AG04449 (cell line): ENCODE measurements at regions not wholly inside any gene's neighbourhood (a gene's known extent, or its start where the extent isn't known, plus 50 kb on each side); places are given as distances from the start of the nearest gene placed in this dataset.

Experiments used
- CTCF ChIA-PET: fragments of 350-600 bp; formaldehyde crosslinking; extraction: SDS; loops from one replicate; lab custom pipeline; 2021; ENCODE audit warnings: antibody characterized with exemption; lab: Yijun Ruan, JAX
- POLR2A ChIA-PET: fragments of 400-600, 350-600 bp; formaldehyde crosslinking; extraction: SDS; loops from one replicate; lab custom pipeline; 2020; ENCODE audit warnings: antibody characterized with exemption, inconsistent platforms; lab: Yijun Ruan, JAX
- DNase-seq: peaks from one replicate; pipeline ENCODE4 v3.0.0-alpha.2; 2010; ENCODE audit warnings: low read depth, low spot score
- H3K4me3 ChIP-seq: 2 replicates; pipeline ENCODE4 v1.5.1; 2011; ENCODE audit warnings: low read depth, mild to moderate bottlenecking, control low read depth, low read length
- CTCF ChIP-seq: IDR thresholded peaks from one replicate; pipeline ENCODE4 v1.5.1; 2011; ENCODE audit warnings: mild to moderate bottlenecking, moderate library complexity, low read length, control low read depth, inconsistent platforms; ENCODE audit not compliant: insufficient read depth; ENCODE audit errors: missing control alignments

GRCh38 chr14:71716041-71716772 is 216.0 kb upstream of the RGS6 start:
- ChIA-PET POLR2A (no interaction called here), CTCF (interaction anchor here (0.9 to 21.4 kb wide), 6 partner anchors 9 to 395 kb away, joined by 3 to 224 read pairs (median 6); no protein-coding TSS in a partner anchor)
- no peak overlapping the region for H3K4me3 ChIP-seq
- DNase-seq = no peak
- no peak for TF ChIP-seq CTCF

- DNase-seq = no peak
- TF ChIP-seq CTCF = peak; percentile 68
- CTCF ChIA-PET = interaction anchor here (0.7 to 21.4 kb wide), 11 partner anchors 9 to 580 kb away, joined by 3 to 224 read pairs (median 12); no protein-coding TSS in a partner anchor
- POLR2A ChIA-PET = no interaction called here
- H3K4me3 ChIP-seq = no peak overlapping the region
These were observed 211.1 kb upstream of the RGS6 start for GRCh38 chr14:71720978-71721624.

GRCh38 chr14:71721791-71722190 is 210.4 kb upstream of the RGS6 start:
- no peak for DNase-seq
- ChIA-PET CTCF (interaction anchor here (0.7 to 21.4 kb wide), 7 partner anchors 10 to 580 kb away, joined by 3 to 224 read pairs (median 14); no protein-coding TSS in a partner anchor), POLR2A (no interaction called here)
- no peak overlapping the region for H3K4me3 ChIP-seq
- no peak for TF ChIP-seq CTCF

GRCh38 chr14:71722885-71723284 is 209.3 kb upstream of the RGS6 start:
- CTCF ChIA-PET = interaction anchor here (1.1 to 21.4 kb wide), 3 partner anchors 9 to 134 kb away, joined by 3 to 224 read pairs (median 13); no protein-coding TSS in a partner anchor
- no peak for TF ChIP-seq CTCF
- H3K4me3 ChIP-seq = no peak overlapping the region
- DNase-seq = no peak
- POLR2A ChIA-PET = no interaction called here

GRCh38 chr14:71725922-71726579 is 206.2 kb upstream of the RGS6 start:
- H3K4me3 ChIP-seq = no peak overlapping the region
- no peak for DNase-seq
- POLR2A ChIA-PET = no interaction called here
- no peak for TF ChIP-seq CTCF
- CTCF ChIA-PET = interaction anchor here (0.9 to 21.4 kb wide), 6 partner anchors 9 to 404 kb away, joined by 3 to 224 read pairs (median 6); no protein-coding TSS in a partner anchor
